ENCODE measurements at regions not wholly inside any gene's neighbourhood (a gene's known extent, or its start where the extent isn't known, plus 50 kb on each side); places are given as distances from the start of the nearest gene placed in this dataset.

DNA sequence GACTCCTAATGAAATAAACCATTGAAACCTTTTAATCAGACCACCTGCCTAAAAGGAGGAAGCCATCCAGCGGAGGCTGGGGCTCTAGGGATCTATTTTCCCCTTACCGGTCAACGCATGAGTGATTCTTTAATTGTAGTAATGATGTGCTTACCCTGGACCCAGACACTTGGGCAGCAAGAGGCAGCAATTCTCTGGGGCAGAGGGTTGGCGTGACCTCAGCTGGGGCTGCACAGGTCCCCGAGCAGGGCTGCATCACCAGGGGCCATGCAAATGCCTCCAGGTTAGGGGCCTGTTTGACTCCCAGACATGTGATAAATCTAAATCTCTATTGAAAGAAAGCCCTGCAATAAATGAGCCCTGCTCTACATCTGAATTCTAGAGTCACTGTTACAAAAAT, 194.2 kb upstream of the TSHZ3 start:
- TF ChIP-seq POLR2A (IDR thresholded peaks at IDR 0.05; ENCODE audit: low read length), result no peak
- no peak for TF ChIP-seq GATA1 (IDR thresholded peaks at IDR 0.05; ENCODE audit: low read depth, low read length)
